ENCODE measurements at regions not wholly inside any gene's neighbourhood (a gene's known extent, or its start where the extent isn't known, plus 50 kb on each side); places are given as distances from the start of the nearest gene placed in this dataset.

DNA sequence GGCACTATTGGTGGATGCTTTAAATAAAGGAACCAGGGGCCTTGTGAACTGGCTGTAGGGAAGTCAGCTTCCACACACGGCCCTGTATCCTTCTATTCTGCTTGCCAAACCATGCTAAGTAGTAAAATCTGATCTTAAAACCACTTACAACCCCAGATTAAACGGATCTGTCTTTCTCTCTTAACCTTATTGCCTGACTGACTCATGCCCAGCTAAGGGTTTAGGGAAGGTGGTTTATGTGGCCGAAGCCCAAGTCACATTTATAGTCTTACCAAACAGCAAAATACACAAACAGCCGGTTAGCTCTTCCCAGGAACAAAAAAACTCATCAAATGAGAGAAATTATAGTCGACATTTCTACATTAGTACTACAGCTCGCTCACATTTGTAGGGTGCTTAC lies 988.4 kb upstream of the TENM3 start:
- TF ChIP-seq CTCF (IDR thresholded peaks at IDR 0.05), result no peak
- TF ChIP-seq POLR2A (IDR thresholded peaks at IDR 0.05), result no peak
